GM19463 (cell line): ENCODE measurements at regions not wholly inside any gene's neighbourhood (a gene's known extent, or its start where the extent isn't known, plus 50 kb on each side); places are given as distances from the start of the nearest gene placed in this dataset.
"Not testable (repeated sequence)": the region's sequence is repeated elsewhere in the genome, so short reads cannot be mapped to it uniquely, and the experiment has no call there.

Source experiments
- ATAC-seq: cut with Tn5 transposase; IDR thresholded peaks from one replicate; pipeline ENCODE4 v1.9.1; 2021; ENCODE audit warnings: mild to moderate bottlenecking, moderate library complexity; ENCODE audit not compliant: unreplicated experiment

GRCh38 chr6:154625721-154626120, 107.5 kb upstream of the SCAF8 start:
- ATAC-seq, result no peak

GRCh38 chr6:154629127-154629526, 104.1 kb upstream of the SCAF8 start:
- ATAC-seq, result no peak

DNA sequence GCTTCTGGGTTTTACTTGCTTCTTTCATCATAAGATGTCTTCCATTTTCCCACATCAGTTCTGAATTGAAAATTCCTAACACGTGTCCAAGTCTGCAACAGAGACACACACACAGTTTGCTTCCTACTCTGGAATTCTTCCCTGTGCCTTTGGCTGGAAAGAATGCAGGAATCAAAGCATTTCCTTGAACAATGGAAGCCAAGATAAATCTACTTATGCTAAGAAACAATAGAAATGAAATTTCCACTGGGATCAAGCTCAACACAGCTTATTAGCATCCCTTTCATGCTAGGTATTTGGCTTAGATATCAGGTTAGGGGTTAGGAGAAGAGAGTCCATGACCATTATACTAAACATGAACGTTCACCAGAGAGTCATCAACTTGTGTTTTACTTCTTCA, 101.1 kb upstream of the SCAF8 start:
- no peak for ATAC-seq

DNA sequence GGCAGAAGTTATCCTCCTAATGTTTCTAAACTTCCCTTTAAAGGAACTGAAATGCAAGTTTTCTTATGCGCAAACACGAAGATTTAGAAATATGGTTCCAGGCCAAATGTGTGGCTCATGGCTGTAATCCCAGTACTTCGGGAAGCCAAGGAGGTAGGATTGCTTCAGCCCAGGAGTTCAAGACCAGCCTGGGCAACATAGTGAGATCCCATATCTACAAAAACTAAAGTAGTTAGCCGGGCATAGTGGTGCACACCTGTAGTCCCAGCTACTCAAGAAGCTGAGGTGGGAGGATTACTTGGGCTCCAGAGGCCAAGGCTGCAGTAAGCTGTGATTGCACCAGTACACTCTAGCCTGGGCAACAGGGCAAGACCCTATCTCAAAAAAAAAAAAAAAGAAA, 95.8 kb upstream of the SCAF8 start:
- ATAC-seq, result no peak

- no peak for ATAC-seq
Measured at GRCh38 chr6:154638369-154638768, 94.8 kb upstream of the SCAF8 start.

DNA sequence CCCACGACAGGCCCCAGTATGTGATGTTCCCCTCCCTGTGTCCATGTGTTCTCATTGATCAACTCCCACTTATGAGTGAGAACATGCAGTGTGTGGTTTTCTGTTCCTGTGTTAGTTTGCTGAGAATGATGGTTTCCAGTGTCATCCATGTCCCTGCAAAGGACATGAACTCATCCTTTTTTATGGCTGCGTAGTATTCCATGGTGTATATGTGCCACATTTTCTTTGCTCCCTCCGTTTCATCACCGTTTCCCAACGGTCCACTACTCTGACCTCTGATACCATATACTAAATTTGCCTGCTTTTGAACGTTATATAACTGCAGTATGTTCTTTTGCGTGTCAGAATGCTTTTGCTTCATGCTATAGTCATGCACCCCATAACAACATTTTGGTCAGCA, 94.0 kb upstream of the SCAF8 start:
- not testable (repeated sequence) for ATAC-seq

DNA sequence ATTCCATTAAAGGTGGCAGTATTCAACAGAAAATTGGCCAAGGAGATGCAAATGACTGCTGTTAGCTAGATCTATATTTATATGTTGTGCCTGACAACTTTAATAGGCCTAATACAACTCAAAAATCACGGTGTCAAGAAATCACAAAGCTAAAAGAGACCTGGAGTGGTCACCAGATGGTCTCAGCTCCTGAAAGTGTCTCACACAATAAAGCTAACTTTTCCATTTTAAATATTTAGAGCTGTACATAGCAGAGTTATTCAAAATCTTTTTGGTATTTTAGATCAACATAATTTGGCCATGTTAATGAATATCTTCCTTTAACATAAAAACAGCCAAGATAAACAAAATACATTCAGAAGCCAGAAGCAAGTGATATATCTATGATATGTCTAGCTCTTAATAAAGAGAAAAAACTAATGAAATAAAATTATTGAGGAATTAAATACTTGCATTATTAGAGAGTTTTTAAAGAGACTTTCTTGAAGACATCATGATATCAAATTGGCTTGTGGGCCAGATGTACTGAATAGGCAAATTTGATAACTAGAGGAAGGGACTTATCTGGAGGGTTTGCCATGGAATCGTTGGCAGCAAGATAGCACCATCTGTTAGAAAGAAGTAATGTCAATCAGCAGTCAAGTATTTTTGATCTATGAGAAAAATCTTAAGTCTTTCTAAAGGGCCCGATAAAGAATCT, 84.9 kb upstream of the SCAF8 start:
- no peak for ATAC-seq

- ATAC-seq, result no peak
Measured at GRCh38 chr6:154648888-154649205, 84.4 kb upstream of the SCAF8 start.

- no peak for ATAC-seq
Measured at GRCh38 chr6:154649721-154650120, 83.5 kb upstream of the SCAF8 start.

DNA sequence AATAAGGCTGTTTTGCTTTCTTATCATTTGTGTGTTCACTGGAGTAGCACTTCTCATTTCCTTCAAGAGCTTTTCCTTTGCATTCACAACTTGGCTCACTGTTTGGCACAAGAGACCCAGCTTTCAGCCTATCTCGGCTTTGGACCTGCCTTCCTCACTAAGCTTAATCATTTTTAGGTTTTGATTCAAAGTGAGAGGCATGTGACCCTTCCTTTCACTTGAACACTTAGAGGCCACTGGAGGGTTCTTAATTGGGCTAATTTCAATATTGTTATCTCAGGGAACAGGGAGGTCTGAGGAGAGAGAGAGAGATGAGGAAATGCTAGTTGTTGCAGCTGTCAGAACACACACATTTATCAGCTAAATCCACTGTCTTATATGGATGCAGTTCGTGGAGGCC, 82.9 kb upstream of the SCAF8 start:
- no peak for ATAC-seq

DNA sequence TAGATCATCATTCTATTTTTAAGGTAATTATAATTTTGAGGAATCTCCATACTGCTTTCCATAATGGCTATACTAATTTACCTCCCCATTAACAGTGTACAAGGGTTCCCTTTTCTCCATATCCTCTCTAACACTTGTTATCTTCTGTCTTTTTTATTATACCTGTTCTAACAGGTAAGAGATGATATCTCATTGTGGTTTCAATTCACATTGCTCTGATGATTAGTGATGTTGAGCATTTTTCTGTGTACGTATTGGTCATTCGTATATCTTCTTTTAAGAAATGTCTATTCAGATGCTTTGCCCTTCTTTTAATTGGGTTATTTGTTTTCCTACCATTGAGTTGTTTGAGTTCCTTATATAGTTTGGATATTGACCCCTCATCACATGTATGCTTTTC, 81.6 kb upstream of the SCAF8 start:
- ATAC-seq, result no peak

- no peak for ATAC-seq
Measured at GRCh38 chr6:154653385-154653784, 79.8 kb upstream of the SCAF8 start.

- ATAC-seq, result no peak
Measured at GRCh38 chr6:154653853-154654252, 79.4 kb upstream of the SCAF8 start.

DNA sequence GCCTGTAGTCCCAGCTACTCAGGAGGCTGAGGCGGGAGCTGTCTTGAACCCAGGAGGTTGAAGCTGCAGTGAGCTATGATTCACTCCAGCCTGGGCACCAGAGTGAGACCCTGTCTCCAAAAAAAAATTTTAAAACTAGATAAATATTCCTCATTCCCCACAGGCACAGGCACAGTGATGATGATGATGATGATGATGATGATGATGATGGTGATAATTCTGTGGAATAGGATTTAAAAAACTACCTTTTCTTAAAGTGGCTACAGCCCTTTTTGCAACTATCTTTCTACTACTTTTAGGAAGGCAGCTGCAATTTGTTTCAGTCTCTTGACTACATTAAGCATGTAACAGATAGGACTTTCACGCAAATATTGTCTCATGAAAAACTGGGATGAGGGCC, 76.6 kb upstream of the SCAF8 start:
- no peak for ATAC-seq

- ATAC-seq, result no peak
Measured at GRCh38 chr6:154661768-154662167, 71.4 kb upstream of the SCAF8 start.

- ATAC-seq, result no peak
Measured at GRCh38 chr6:154664287-154664686, 68.9 kb upstream of the SCAF8 start.

DNA sequence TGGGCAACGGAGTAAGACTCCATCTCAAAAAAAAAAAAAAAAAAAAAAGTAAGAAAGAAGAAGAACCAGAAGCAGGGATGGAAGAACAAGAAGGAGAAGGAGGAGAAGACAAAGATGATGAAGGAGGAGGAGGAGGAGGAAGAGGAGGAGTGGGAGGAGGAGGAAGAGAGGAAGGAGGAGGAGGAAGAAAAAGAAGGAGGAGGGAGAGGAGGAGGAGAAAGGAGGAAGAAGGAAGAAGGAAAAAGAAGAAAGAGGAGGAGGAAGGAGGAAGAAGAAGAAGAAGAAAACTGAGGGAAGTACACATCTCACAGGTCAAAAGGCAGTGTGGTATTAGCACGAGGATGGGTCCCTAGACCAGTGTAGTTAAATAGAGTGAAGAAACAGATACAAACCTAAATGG, 65.1 kb upstream of the SCAF8 start:
- no peak for ATAC-seq

- no peak for ATAC-seq
Measured at GRCh38 chr6:154672086-154672485, 61.1 kb upstream of the SCAF8 start.

DNA sequence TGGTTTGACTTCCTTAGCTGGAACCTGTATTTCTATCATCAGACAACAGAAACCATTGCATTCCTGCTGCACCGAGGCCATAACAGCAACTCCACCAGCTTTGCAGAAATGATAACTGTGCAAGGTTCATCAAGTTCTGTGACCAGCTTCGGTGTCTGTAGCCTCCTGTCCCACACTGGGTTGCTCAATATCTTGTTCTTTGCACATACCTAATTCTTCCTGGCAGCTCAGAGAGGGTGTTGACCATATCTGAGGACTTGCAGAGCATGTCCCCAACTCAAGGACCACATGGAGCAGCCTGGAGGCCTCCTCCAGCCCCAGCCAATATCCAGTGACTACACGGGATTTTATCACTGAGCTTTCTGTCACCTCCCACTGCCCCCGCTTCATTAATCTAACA, 59.3 kb upstream of the SCAF8 start:
- ATAC-seq, result no peak

GRCh38 chr6:154675602-154676088, 57.6 kb upstream of the SCAF8 start:
- ATAC-seq, result peak; percentile 100

DNA sequence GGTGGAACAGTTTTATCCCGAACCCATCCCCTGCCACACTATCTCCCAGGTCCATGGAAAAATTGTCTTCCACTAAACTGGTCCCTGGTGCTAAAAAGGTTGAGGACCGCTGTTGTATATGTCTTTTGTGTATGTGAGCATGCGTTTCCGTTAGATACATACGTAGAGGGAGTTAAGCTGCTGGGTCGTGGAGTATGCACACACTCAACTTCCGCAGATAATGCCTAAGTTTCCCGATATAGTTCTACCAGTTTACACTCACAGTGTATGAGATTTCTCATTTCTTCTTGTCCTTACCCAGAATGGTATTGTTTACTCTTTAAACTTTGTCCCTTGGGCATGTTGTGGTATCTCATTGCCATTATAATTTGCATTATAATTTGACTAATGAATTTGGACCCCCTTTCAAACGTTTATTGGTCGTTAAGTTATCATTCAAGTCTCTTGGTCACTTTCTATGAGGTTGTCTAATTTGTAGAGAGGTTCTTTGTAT, 50.5 kb upstream of the SCAF8 start:
- ATAC-seq, result no peak
